GM23338 (cell line): ENCODE measurements at regions not wholly inside any gene's neighbourhood (a gene's known extent, or its start where the extent isn't known, plus 50 kb on each side); places are given as distances from the start of the nearest gene placed in this dataset.
"Not testable (repeated sequence)": the region's sequence is repeated elsewhere in the genome, so short reads cannot be mapped to it uniquely, and the experiment has no call there.

Source experiments
- ATAC-seq: fragments of 200-7000 bp; cut with Tn5 transposase; 3 replicates; pipeline ENCODE4 v1.9.1; 2020
- DNase-seq: peaks from one replicate; pipeline ENCODE4 v3.0.0-alpha.2; 2015; ENCODE audit warnings: low spot score
- H2AFZ ChIP-seq: fragments of 200-600 bp; sonication (generic); 2 replicates; pipeline ENCODE4 v1.8.0; 2016; ENCODE audit warnings: antibody characterized with exemption, mild to moderate bottlenecking, moderate library complexity
- H3F3A ChIP-seq: fragments of 200-600 bp; sonication (generic); replicated peaks from 2 replicates; pipeline ENCODE4 v1.8.0; 2017; ENCODE audit warnings: antibody characterized with exemption, mixed run types, low read depth
- H3K27ac ChIP-seq: fragments of 200-600 bp; sonication (generic); 2 replicates; pipeline ENCODE4 v1.6.1; 2016; ENCODE audit warnings: low read depth
- H3K27me3 ChIP-seq: fragments of 200-600 bp; sonication (generic); 2 replicates; pipeline ENCODE4 v1.8.0; 2016; ENCODE audit warnings: mild to moderate bottlenecking, mixed run types, moderate library complexity; ENCODE audit not compliant: insufficient read depth
- H3K36me3 ChIP-seq: fragments of 200-600 bp; sonication (generic); 2 replicates; pipeline ENCODE4 v1.8.0; 2016; ENCODE audit warnings: mild to moderate bottlenecking; ENCODE audit not compliant: insufficient read depth
- H3K4me1 ChIP-seq: fragments of 200-600 bp; sonication (generic); 2 replicates; pipeline ENCODE4 v1.8.0; 2016; ENCODE audit warnings: mild to moderate bottlenecking, moderate library complexity; ENCODE audit not compliant: insufficient read depth
- H3K4me2 ChIP-seq: fragments of 200-600 bp; sonication (generic); 2 replicates; pipeline ENCODE4 v1.7.1; 2017; ENCODE audit warnings: mixed run types
- H3K4me3 ChIP-seq: fragments of 200-600 bp; sonication (generic); 2 replicates; pipeline ENCODE4 v1.6.1; 2016; ENCODE audit warnings: mixed run types
- H3K79me2 ChIP-seq: fragments of 200-600 bp; sonication (generic); replicated peaks from 2 replicates; pipeline ENCODE4 v1.8.0; 2017; ENCODE audit warnings: mild to moderate bottlenecking; ENCODE audit not compliant: insufficient read depth
- H3K9me2 ChIP-seq: fragments of 200-600 bp; sonication (generic); 2 replicates; pipeline ENCODE4 v1.8.0; 2017; ENCODE audit not compliant: insufficient read depth
- H4K20me1 ChIP-seq: fragments of 200-600 bp; sonication (generic); replicated peaks from 2 replicates; pipeline ENCODE4 v1.8.0; 2017; ENCODE audit warnings: mild to moderate bottlenecking; ENCODE audit not compliant: insufficient read depth
- H3K27ac Mint-ChIP-seq: 2 replicates; pipeline ENCODE4 v1.8.0; 2020; ENCODE audit warnings: inconsistent platforms, mild to moderate bottlenecking, moderate library complexity, mixed read lengths
- H3K27me3 Mint-ChIP-seq: 3 replicates; pipeline ENCODE4 v1.8.0; 2022; ENCODE audit warnings: low read depth, mild to moderate bottlenecking, moderate library complexity, mixed read lengths, inconsistent platforms; ENCODE audit not compliant: insufficient read depth, poor library complexity
- H3K36me3 Mint-ChIP-seq: 3 replicates; pipeline ENCODE4 v1.8.0; 2021; ENCODE audit warnings: low read depth, mild to moderate bottlenecking, inconsistent platforms, moderate library complexity, mixed read lengths
- H3K4me1 Mint-ChIP-seq: 3 replicates; pipeline ENCODE4 v1.8.0; 2020; ENCODE audit warnings: mild to moderate bottlenecking, inconsistent platforms, mixed read lengths
- H3K4me3 Mint-ChIP-seq: 3 replicates; pipeline ENCODE4 v1.8.0; 2021; ENCODE audit warnings: moderate library complexity, mild to moderate bottlenecking, inconsistent platforms, mixed read lengths
- H3K9me3 Mint-ChIP-seq: 3 replicates; pipeline ENCODE4 v1.8.0; 2020; ENCODE audit warnings: moderate library complexity, mild to moderate bottlenecking, inconsistent platforms, mixed read lengths
- REST ChIP-seq: IDR thresholded peaks from one replicate; pipeline ENCODE4 v1.6.1; 2018; ENCODE audit warnings: antibody characterized with exemption; ENCODE audit not compliant: unreplicated experiment
- ZNF114 ChIP-seq: fragments of 250-450 bp; sonication (Bioruptor Pico); IDR thresholded peaks from 2 replicates; pipeline ENCODE4 v1.5.0; 2020; ENCODE audit warnings: mild to moderate bottlenecking, moderate library complexity
- TF ChIP-seq, protein P1 (sequence below), 2 experiments: fragments of 200-600 bp in 1 of 2; sonication (generic) in 1 of 2; conservative IDR thresholded peaks; 2 replicates each; pipeline versions ENCODE4 v1.5.1 to v1.6.1; 2016 to 2017; ENCODE audit warnings: antibody characterized with exemption in 2 of 2, low read depth in 2 of 2, mild to moderate bottlenecking in 2 of 2, moderate library complexity in 1 of 2

DNA sequence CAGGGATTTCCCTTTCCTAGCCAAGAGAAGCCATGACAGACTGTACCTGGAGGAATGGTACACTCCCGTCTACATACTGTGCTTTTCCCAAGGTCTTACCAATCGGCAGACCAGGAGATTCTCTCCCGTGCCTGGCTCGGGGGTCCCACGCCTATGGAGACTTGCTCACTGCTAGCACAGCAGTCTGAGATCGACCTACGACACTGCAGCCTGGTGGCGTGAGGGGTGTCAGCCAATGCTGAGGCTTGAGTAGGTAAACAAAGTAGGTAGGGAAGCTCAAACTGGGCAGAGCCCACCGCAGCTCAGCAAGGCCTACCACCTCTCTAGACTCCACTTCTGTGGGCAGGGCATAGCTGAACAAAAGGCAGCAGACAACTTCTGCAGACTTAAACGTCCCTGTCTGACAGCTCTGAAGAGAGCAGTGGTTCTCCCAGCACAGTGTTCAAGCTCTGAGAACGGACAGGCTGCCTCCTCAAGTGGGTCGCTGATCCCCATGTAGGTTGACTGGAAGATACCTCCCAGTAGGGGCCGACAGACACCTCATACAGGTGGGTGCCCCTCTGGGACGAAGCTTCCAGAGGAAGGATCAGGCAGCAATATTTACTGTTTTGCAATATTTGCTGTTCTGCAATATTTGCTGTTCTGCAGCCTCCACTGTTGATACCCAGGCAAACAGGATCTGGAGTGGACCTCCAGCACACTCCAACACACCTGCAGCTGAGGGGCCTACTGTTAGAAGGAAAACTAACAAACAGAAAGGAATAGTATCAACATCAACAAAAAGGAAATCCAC, 270.4 kb upstream of the TLE3 start:
- not testable (repeated sequence) for H2AFZ ChIP-seq, H3F3A ChIP-seq, H3K4me3 Mint-ChIP-seq, H3K36me3 Mint-ChIP-seq, H3K27me3 Mint-ChIP-seq, H3K4me3 ChIP-seq, H4K20me1 ChIP-seq, H3K9me2 ChIP-seq, H3K27me3 ChIP-seq, H3K9me3 Mint-ChIP-seq, H3K79me2 ChIP-seq, H3K4me2 ChIP-seq, H3K36me3 ChIP-seq, H3K27ac Mint-ChIP-seq, H3K4me1 ChIP-seq, H3K27ac ChIP-seq, H3K4me1 Mint-ChIP-seq, DNase-seq
- peak; percentile 35; the same call in 1 of the 3 replicates for ATAC-seq
- TF ChIP-seq, protein P1, sequence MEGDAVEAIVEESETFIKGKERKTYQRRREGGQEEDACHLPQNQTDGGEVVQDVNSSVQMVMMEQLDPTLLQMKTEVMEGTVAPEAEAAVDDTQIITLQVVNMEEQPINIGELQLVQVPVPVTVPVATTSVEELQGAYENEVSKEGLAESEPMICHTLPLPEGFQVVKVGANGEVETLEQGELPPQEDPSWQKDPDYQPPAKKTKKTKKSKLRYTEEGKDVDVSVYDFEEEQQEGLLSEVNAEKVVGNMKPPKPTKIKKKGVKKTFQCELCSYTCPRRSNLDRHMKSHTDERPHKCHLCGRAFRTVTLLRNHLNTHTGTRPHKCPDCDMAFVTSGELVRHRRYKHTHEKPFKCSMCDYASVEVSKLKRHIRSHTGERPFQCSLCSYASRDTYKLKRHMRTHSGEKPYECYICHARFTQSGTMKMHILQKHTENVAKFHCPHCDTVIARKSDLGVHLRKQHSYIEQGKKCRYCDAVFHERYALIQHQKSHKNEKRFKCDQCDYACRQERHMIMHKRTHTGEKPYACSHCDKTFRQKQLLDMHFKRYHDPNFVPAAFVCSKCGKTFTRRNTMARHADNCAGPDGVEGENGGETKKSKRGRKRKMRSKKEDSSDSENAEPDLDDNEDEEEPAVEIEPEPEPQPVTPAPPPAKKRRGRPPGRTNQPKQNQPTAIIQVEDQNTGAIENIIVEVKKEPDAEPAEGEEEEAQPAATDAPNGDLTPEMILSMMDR (conservative IDR thresholded peaks at IDR 0.05; ENCODE audit: low read depth in 2 of 2): peak in 1 of 2 experiments; percentile 53; a peak in 3 of 4 replicates

GRCh38 chr15:70364023-70364422, 266.3 kb upstream of the TLE3 start:
- H3K27ac Mint-ChIP-seq, H3K79me2 ChIP-seq, H4K20me1 ChIP-seq, H3K9me3 Mint-ChIP-seq, H3K4me2 ChIP-seq, H3K4me1 Mint-ChIP-seq, H3K36me3 ChIP-seq, H3K27me3 ChIP-seq, DNase-seq, H3F3A ChIP-seq, H3K9me2 ChIP-seq, H3K4me3 ChIP-seq, ATAC-seq, H2AFZ ChIP-seq, H3K4me3 Mint-ChIP-seq, H3K36me3 Mint-ChIP-seq, H3K27me3 Mint-ChIP-seq, H3K27ac ChIP-seq, H3K4me1 ChIP-seq: not testable (repeated sequence)

GRCh38 chr15:70362886-70363285, 265.2 kb upstream of the TLE3 start:
- Histone ChIP-seq H3K9me2 (no peaks in the 10 kb centered on the region), H3K4me2 (no peak overlapping the region), H3K36me3 (no peaks in the 10 kb centered on the region), H3F3A (no peaks in the 10 kb centered on the region), H3K79me2 (no peaks in the 10 kb centered on the region), H2AFZ (no peak overlapping the region), H4K20me1 (no peaks in the 10 kb centered on the region), H3K27ac (no peak overlapping the region), H3K4me1 (no peaks in the 10 kb centered on the region), H3K4me3 (no peak overlapping the region), H3K27me3 (no peaks in the 10 kb centered on the region)
- Mint-ChIP-seq H3K9me3 (peaks cover 3% of the 10 kb centered on the region; the same call in 1 of the 3 replicates), H3K4me3 (no peak overlapping the region), H3K27me3 (peaks cover 4% of the 10 kb centered on the region), H3K4me1 (peaks cover 5% of the 10 kb centered on the region; the same call in 2 of the 3 replicates), H3K36me3 (no peaks in the 10 kb centered on the region), H3K27ac (no peak overlapping the region)
- DNase-seq: peak; percentile 72
- ATAC-seq: peak; percentile 98
- TF ChIP-seq, protein P1 (conservative IDR thresholded peaks at IDR 0.05; ENCODE audit: low read depth in 2 of 2): peak; percentile 58 to 88
- TF ChIP-seq ZNF114 (no peak), REST (no peak)
